Stimulated activated CD8-positive, alpha-beta memory T cell treated with anti-CD3 and anti-CD28 coated beads, Interleukin-7, amount 100 ng/mL, for 24 hours (primary cell): ENCODE measurements at regions not wholly inside any gene's neighbourhood (a gene's known extent, or its start where the extent isn't known, plus 50 kb on each side); places are given as distances from the start of the nearest gene placed in this dataset.

Source experiments
- DNase-seq: peaks from one replicate; pipeline ENCODE4 v3.0.0-alpha.2; 2020; ENCODE audit warnings: low read depth

DNA sequence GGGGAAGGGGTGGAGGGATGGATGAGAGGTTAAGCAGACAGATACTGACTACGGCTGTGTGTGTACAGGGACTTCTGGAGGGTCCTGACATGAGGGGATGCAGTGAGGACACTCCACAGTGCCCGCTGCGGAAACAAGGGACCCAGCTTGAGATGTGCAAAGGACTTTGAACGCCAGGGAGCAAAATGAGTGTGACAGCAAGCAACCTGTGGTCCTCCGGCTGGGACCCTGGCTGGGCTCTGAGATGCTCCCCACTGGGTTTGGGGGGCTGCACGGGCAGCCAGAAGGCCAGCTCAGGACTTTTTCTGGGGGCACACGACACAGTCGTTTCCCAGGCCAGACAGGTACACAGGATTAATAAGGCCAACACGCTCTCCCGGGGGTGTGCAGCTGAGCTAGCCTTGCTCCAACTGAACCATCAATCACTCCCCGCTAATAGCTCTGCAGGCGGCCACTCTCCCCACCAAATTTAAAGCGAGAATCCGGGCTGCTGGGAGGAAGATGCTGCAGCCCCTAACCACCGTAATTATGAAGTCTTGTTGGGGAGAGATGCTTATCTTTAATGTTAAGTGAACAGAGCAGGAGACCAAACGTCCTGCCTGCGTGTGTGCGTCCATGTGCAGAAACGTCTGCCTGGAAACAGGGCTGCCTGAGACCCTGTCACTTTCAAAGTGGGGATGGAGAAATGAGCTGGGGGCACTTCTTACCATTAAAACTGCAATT is 51.6 kb upstream of the DLK1 start:
- no peak for DNase-seq

DNA sequence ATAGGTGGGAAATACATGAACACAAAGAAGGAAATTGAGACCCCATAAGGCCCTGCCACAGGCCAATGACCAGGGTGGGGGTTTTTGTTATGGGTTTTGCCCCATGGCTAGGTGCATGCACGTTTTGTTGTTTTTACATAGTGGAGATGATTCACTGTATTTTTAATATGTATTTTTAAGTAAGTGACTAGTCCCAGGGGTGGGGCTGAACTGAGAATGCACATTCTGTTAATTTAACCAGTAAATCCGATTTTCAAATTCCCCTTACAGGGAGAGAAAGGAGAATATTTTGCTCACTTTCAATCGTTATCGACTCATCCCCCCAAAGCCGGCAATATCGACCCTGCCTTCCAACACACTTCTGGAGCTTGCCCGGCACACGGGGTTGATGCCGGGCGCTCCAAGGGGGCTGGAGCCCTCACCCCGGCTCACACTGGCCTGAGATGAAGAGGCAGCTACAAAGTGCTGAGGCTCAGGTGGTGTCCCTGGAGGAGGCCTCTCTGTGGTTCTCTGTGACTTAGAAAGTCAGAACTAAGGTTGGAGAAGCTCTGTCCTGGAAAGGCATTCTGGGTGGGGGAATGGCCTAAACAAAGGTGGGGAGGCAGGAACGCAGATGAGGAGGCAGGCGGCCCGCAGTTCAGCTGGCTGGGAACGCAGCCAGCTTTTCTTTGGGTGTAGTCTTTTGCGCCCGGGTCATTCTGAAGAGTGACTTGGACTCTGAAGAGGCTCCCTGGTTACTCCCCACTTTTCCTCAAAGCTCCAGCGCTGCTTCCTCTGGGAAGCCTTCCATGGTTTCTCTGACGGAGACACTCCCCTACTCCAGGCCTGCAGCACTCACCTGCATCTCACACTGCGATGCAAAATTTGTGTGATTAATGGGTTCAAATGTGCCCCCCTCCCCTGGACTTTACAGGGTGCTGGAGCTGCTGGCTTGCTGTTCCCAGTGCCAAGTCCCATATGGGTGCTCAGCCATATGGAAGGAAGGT is 50.7 kb upstream of the DLK1 start:
- DNase-seq: no peak
